Liver (tissue), 8 donors: ENCODE measurements at regions not wholly inside any gene's neighbourhood (a gene's known extent, or its start where the extent isn't known, plus 50 kb on each side); places are given as distances from the start of the nearest gene placed in this dataset.

Experiments
- DNase-seq: peaks from one replicate; pipeline ENCODE4 v3.0.0-alpha.2; 2017; ENCODE audit warnings: low spot score
- H3K27ac ChIP-seq, 2 donors: one replicate each; pipeline ENCODE4 v1.7.0; 2013; ENCODE audit warnings: inconsistent platforms in 2 of 2, low read length in 2 of 2, control low read depth in 1 of 2, low read depth in 1 of 2, mild to moderate bottlenecking in 1 of 2
- H3K27me3 ChIP-seq, 4 donors: one replicate each; pipeline versions ENCODE4 v1.6.1 to v1.7.0; 2013; ENCODE audit warnings: low read length in 3 of 4, inconsistent platforms in 1 of 4, mild to moderate bottlenecking in 1 of 4, moderate library complexity in 1 of 4; ENCODE audit not compliant: control insufficient read depth in 4 of 4, insufficient read depth in 4 of 4
- H3K36me3 ChIP-seq, 4 donors: one replicate each; pipeline versions ENCODE4 v1.6.1 to v1.7.0; 2013; ENCODE audit warnings: low read length in 3 of 4, mild to moderate bottlenecking in 3 of 4, low read depth in 1 of 4, moderate library complexity in 1 of 4; ENCODE audit not compliant: control insufficient read depth in 4 of 4, insufficient read depth in 3 of 4
- H3K4me1 ChIP-seq, 4 donors: one replicate each; pipeline versions ENCODE4 v1.6.1 to v1.7.0; 2013; ENCODE audit warnings: low read length in 3 of 4, mild to moderate bottlenecking in 3 of 4, moderate library complexity in 1 of 4; ENCODE audit not compliant: control insufficient read depth in 4 of 4, insufficient read depth in 4 of 4
- H3K4me3 ChIP-seq, 3 donors: one replicate each; pipeline versions ENCODE4 v1.6.1 to v1.7.0; 2013; ENCODE audit warnings: low read length in 3 of 3, control low read depth in 1 of 3, low read depth in 1 of 3, mild to moderate bottlenecking in 1 of 3
- H3K9ac ChIP-seq, 2 donors: one replicate each; pipeline ENCODE4 v1.7.0; 2013; ENCODE audit warnings: low read length in 2 of 2, mild to moderate bottlenecking in 2 of 2, moderate library complexity in 2 of 2, control low read depth in 1 of 2, low read depth in 1 of 2
- H3K9me3 ChIP-seq, 4 donors: one replicate each; pipeline versions ENCODE4 v1.6.1 to v1.7.0; 2013; ENCODE audit warnings: low read length in 3 of 4; ENCODE audit not compliant: control insufficient read depth in 4 of 4
- ATF3 ChIP-seq: IDR thresholded peaks from 2 replicates; pipeline ENCODE4 v1.6.1; 2016; ENCODE audit warnings: antibody characterized with exemption
- EGR1 ChIP-seq, 2 donors: IDR thresholded peaks; 2 replicates each; pipeline ENCODE4 v1.6.1; 2016 to 2018; ENCODE audit warnings: antibody characterized with exemption in 2 of 2, low read depth in 2 of 2
- FOXA1 ChIP-seq: IDR thresholded peaks from 2 replicates; pipeline ENCODE4 v1.6.1; 2016; ENCODE audit warnings: antibody characterized with exemption
- FOXA2 ChIP-seq: IDR thresholded peaks from 2 replicates; pipeline ENCODE4 v1.6.1; 2016; ENCODE audit warnings: antibody characterized with exemption
- GABPA ChIP-seq, 2 donors: IDR thresholded peaks in 1 of 2; conservative IDR thresholded peaks in 1 of 2; 2 replicates each; pipeline ENCODE4 v1.6.1; 2016; ENCODE audit warnings: antibody characterized with exemption in 2 of 2, mild to moderate bottlenecking in 1 of 2, moderate library complexity in 1 of 2
- HNF4A ChIP-seq, 2 donors: conservative IDR thresholded peaks; 2 replicates each; pipeline ENCODE4 v1.6.1; 2016; ENCODE audit warnings: antibody characterized with exemption in 2 of 2, mild to moderate bottlenecking in 2 of 2
- HNF4G ChIP-seq: IDR thresholded peaks from 2 replicates; pipeline ENCODE4 v1.6.1; 2016; ENCODE audit warnings: antibody characterized with exemption
- JUND ChIP-seq, 2 donors: IDR thresholded peaks; 2 replicates each; pipeline ENCODE4 v1.6.1; 2016; ENCODE audit warnings: antibody characterized with exemption in 2 of 2
- NR2F2 ChIP-seq: IDR thresholded peaks from 2 replicates; pipeline ENCODE4 v1.6.1; 2016; ENCODE audit warnings: antibody characterized with exemption
- RAD21 ChIP-seq, 2 donors: IDR thresholded peaks; 2 replicates each; pipeline ENCODE4 v1.6.1; 2016; ENCODE audit warnings: antibody characterized with exemption in 2 of 2, mild to moderate bottlenecking in 2 of 2
- RXRA ChIP-seq, 2 donors: IDR thresholded peaks; 2 replicates each; pipeline ENCODE4 v1.6.1; 2017 to 2018; ENCODE audit warnings: antibody characterized with exemption in 2 of 2, mild to moderate bottlenecking in 1 of 2
- SP1 ChIP-seq: IDR thresholded peaks from 2 replicates; pipeline ENCODE4 v1.6.1; 2018; ENCODE audit warnings: antibody characterized with exemption, mild to moderate bottlenecking
- TAF1 ChIP-seq: conservative IDR thresholded peaks from 2 replicates; pipeline ENCODE4 v1.6.1; 2016; ENCODE audit warnings: antibody characterized with exemption, mild to moderate bottlenecking
- YY1 ChIP-seq: IDR thresholded peaks from 2 replicates; pipeline ENCODE4 v1.6.1; 2016; ENCODE audit warnings: antibody characterized with exemption, mild to moderate bottlenecking
- WGBS: extraction: QIAGEN DNeasy Blood & Tissue Kit; methylation state at CpG from one replicate; pipeline ENCODE4 v1.1.7; 2013; 5-methylcytosine and 5-hydroxymethylcytosine counted together
- TF ChIP-seq, protein P1 (sequence below): IDR thresholded peaks from 2 replicates; pipeline ENCODE4 v1.6.1; 2016; ENCODE audit warnings: antibody characterized with exemption, mild to moderate bottlenecking
- TF ChIP-seq, protein P2 (sequence below): IDR thresholded peaks from 2 replicates; pipeline ENCODE4 v1.6.1; 2016; ENCODE audit warnings: antibody characterized with exemption
- TF ChIP-seq, protein P3 (sequence below): fragments of 150-350 bp; IDR thresholded peaks from 2 replicates; pipeline ENCODE4 v1.5.1; 2017; ENCODE audit warnings: improper control_type of control experiment, low read depth, low read length; ENCODE audit not compliant: missing input control
- TF ChIP-seq, protein P4 (sequence below): IDR thresholded peaks from 2 replicates; pipeline ENCODE4 v1.6.1; 2016; ENCODE audit warnings: antibody characterized with exemption
- donor health status: healthy.
- donor health status: healthy.
- donor health status: healthy.
- donor health status: healthy.
- donor health status: healthy.

GRCh38 chr3:72306800-72307341 is 521.9 kb upstream of the PROK2 start (continued):
- TF ChIP-seq, protein P1, sequence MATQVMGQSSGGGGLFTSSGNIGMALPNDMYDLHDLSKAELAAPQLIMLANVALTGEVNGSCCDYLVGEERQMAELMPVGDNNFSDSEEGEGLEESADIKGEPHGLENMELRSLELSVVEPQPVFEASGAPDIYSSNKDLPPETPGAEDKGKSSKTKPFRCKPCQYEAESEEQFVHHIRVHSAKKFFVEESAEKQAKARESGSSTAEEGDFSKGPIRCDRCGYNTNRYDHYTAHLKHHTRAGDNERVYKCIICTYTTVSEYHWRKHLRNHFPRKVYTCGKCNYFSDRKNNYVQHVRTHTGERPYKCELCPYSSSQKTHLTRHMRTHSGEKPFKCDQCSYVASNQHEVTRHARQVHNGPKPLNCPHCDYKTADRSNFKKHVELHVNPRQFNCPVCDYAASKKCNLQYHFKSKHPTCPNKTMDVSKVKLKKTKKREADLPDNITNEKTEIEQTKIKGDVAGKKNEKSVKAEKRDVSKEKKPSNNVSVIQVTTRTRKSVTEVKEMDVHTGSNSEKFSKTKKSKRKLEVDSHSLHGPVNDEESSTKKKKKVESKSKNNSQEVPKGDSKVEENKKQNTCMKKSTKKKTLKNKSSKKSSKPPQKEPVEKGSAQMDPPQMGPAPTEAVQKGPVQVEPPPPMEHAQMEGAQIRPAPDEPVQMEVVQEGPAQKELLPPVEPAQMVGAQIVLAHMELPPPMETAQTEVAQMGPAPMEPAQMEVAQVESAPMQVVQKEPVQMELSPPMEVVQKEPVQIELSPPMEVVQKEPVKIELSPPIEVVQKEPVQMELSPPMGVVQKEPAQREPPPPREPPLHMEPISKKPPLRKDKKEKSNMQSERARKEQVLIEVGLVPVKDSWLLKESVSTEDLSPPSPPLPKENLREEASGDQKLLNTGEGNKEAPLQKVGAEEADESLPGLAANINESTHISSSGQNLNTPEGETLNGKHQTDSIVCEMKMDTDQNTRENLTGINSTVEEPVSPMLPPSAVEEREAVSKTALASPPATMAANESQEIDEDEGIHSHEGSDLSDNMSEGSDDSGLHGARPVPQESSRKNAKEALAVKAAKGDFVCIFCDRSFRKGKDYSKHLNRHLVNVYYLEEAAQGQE, result peak; percentile 80
- peak; percentile 94 for TF ChIP-seq FOXA1
- peak in 1 of 2 donors; percentile 29 for TF ChIP-seq GABPA (IDR thresholded peaks at IDR 0.05 in 1 of 2, conservative IDR thresholded peaks at IDR 0.05 in 1 of 2)
- peak; percentile 54 to 61 for TF ChIP-seq HNF4A (conservative IDR thresholded peaks at IDR 0.05)
- TF ChIP-seq, protein P2, sequence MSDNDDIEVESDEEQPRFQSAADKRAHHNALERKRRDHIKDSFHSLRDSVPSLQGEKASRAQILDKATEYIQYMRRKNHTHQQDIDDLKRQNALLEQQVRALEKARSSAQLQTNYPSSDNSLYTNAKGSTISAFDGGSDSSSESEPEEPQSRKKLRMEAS, result peak; percentile 43
- peak in 1 of 2 donors; percentile 88 for TF ChIP-seq EGR1 (IDR thresholded peaks at IDR 0.05; ENCODE audit: low read depth in 2 of 2)
- TF ChIP-seq JUND (IDR thresholded peaks at IDR 0.05), result peak; percentile 42 to 74

DNA sequence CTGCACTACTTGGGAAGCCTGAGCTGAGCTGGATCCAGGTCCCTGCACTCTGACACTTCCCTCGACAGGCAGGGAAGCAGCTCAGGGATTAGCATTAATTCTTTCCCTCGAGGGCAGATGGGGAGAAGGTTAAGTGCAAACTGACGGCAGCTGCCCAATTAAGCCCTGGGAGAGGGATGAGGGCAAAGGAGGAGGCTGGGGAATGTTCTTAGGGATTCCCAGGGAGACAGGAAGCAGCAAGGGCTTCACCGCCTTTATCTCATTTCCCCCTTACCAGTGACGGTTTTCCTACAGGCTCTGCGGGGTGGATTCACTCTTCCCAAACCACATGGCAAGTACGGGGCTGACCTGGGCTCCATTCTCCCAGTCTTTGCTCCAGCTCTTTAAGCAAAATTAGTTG is 519.0 kb upstream of the PROK2 start:
- Histone ChIP-seq H3K4me3 (no peak overlapping the region), H3K27ac (no peak overlapping the region), H3K27me3 (no peaks in the 10 kb centered on the region), H3K36me3 (no peaks in the 10 kb centered on the region), H3K9ac (no peak overlapping the region), H3K4me1 (peaks cover 0 to 8% (median 3%) of the 10 kb centered on the region in 4 donors), H3K9me3 (no peaks in the 10 kb centered on the region)
- DNase-seq, result no peak
- WGBS, result 75% methylated on average over 7 of the region's 7 CpGs
- TF ChIP-seq RXRA (IDR thresholded peaks at IDR 0.05) (peak; percentile 32 to 55), SP1 (peak; percentile 38), GABPA (IDR thresholded peaks at IDR 0.05 in 1 of 2, conservative IDR thresholded peaks at IDR 0.05 in 1 of 2) (no peak), ATF3 (no peak), HNF4G (no peak), TAF1 (no peak), EGR1 (IDR thresholded peaks at IDR 0.05; ENCODE audit: low read depth in 2 of 2) (no peak), JUND (IDR thresholded peaks at IDR 0.05) (no peak), FOXA1 (no peak), FOXA2 (no peak), HNF4A (conservative IDR thresholded peaks at IDR 0.05) (no peak), NR2F2 (peak; percentile 92), RAD21 (IDR thresholded peaks at IDR 0.05) (peak in 1 of 2 donors; percentile 53), YY1 (no peak)
- TF ChIP-seq, protein P1, result peak; percentile 21
- TF ChIP-seq, protein P3, sequence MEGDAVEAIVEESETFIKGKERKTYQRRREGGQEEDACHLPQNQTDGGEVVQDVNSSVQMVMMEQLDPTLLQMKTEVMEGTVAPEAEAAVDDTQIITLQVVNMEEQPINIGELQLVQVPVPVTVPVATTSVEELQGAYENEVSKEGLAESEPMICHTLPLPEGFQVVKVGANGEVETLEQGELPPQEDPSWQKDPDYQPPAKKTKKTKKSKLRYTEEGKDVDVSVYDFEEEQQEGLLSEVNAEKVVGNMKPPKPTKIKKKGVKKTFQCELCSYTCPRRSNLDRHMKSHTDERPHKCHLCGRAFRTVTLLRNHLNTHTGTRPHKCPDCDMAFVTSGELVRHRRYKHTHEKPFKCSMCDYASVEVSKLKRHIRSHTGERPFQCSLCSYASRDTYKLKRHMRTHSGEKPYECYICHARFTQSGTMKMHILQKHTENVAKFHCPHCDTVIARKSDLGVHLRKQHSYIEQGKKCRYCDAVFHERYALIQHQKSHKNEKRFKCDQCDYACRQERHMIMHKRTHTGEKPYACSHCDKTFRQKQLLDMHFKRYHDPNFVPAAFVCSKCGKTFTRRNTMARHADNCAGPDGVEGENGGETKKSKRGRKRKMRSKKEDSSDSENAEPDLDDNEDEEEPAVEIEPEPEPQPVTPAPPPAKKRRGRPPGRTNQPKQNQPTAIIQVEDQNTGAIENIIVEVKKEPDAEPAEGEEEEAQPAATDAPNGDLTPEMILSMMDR, result no peak
- TF ChIP-seq, protein P2, result no peak
- TF ChIP-seq, protein P4, sequence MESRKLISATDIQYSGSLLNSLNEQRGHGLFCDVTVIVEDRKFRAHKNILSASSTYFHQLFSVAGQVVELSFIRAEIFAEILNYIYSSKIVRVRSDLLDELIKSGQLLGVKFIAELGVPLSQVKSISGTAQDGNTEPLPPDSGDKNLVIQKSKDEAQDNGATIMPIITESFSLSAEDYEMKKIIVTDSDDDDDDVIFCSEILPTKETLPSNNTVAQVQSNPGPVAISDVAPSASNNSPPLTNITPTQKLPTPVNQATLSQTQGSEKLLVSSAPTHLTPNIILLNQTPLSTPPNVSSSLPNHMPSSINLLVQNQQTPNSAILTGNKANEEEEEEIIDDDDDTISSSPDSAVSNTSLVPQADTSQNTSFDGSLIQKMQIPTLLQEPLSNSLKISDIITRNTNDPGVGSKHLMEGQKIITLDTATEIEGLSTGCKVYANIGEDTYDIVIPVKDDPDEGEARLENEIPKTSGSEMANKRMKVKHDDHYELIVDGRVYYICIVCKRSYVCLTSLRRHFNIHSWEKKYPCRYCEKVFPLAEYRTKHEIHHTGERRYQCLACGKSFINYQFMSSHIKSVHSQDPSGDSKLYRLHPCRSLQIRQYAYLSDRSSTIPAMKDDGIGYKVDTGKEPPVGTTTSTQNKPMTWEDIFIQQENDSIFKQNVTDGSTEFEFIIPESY, result no peak
